HL-60 (cell line): ENCODE measurements at regions not wholly inside any gene's neighbourhood (a gene's known extent, or its start where the extent isn't known, plus 50 kb on each side); places are given as distances from the start of the nearest gene placed in this dataset.

ENCODE experiments used
- DNase-seq, 2 experiments: peaks; one replicate each; pipeline ENCODE4 v3.0.0-alpha.2; 2010 to 2020; ENCODE audit warnings: low read depth in 1 of 2, low spot score in 1 of 2
- H3K27ac ChIP-seq: fragments of 250-450 bp; sonication (Bioruptor Pico); replicated peaks from 2 replicates; pipeline ENCODE4 v1.5.1; 2020; ENCODE audit warnings: mild to moderate bottlenecking, moderate library complexity
- H3K27me3 ChIP-seq: fragments of 250-450 bp; sonication (Bioruptor Pico); 2 replicates; pipeline ENCODE4 v1.5.1; 2021; ENCODE audit warnings: mild to moderate bottlenecking, moderate library complexity; ENCODE audit not compliant: insufficient read depth, poor library complexity, severe bottlenecking
- H3K4me3 ChIP-seq: replicated peaks from 2 replicates; pipeline ENCODE4 v1.5.1; 2011; ENCODE audit warnings: mild to moderate bottlenecking, control low read depth, low read length; ENCODE audit not compliant: insufficient read depth
- CTCF ChIP-seq: IDR thresholded peaks from one replicate; pipeline ENCODE4 v1.5.1; 2011; ENCODE audit warnings: low read length, control low read depth, inconsistent platforms; ENCODE audit not compliant: insufficient read depth
- GABPA ChIP-seq: IDR thresholded peaks from 2 replicates; pipeline ENCODE4 v1.6.1; 2012; ENCODE audit warnings: low read depth
- POLR2AphosphoS5 ChIP-seq: IDR thresholded peaks from 2 replicates; pipeline ENCODE4 v1.6.1; 2012; ENCODE audit warnings: low read depth
- SPI1 ChIP-seq: IDR thresholded peaks from 2 replicates; pipeline ENCODE4 v1.6.1; 2012; ENCODE audit warnings: low read depth, mild to moderate bottlenecking, borderline replicate concordance
- TF ChIP-seq, protein P1 (sequence below): IDR thresholded peaks from 2 replicates; pipeline ENCODE4 v1.6.1; 2012; ENCODE audit warnings: low read depth; ENCODE audit not compliant: insufficient replicate concordance

GRCh38 chr2:106618614-106619013 is 131.4 kb downstream of the CD8B2 start:
- Histone ChIP-seq H3K4me3 (no peak overlapping the region), H3K27me3 (no peaks in the 10 kb centered on the region), H3K27ac (no peak overlapping the region)
- DNase-seq = no peak
- TF ChIP-seq CTCF (no peak), GABPA (no peak), SPI1 (no peak), POLR2AphosphoS5 (no peak)
- TF ChIP-seq, protein P1, sequence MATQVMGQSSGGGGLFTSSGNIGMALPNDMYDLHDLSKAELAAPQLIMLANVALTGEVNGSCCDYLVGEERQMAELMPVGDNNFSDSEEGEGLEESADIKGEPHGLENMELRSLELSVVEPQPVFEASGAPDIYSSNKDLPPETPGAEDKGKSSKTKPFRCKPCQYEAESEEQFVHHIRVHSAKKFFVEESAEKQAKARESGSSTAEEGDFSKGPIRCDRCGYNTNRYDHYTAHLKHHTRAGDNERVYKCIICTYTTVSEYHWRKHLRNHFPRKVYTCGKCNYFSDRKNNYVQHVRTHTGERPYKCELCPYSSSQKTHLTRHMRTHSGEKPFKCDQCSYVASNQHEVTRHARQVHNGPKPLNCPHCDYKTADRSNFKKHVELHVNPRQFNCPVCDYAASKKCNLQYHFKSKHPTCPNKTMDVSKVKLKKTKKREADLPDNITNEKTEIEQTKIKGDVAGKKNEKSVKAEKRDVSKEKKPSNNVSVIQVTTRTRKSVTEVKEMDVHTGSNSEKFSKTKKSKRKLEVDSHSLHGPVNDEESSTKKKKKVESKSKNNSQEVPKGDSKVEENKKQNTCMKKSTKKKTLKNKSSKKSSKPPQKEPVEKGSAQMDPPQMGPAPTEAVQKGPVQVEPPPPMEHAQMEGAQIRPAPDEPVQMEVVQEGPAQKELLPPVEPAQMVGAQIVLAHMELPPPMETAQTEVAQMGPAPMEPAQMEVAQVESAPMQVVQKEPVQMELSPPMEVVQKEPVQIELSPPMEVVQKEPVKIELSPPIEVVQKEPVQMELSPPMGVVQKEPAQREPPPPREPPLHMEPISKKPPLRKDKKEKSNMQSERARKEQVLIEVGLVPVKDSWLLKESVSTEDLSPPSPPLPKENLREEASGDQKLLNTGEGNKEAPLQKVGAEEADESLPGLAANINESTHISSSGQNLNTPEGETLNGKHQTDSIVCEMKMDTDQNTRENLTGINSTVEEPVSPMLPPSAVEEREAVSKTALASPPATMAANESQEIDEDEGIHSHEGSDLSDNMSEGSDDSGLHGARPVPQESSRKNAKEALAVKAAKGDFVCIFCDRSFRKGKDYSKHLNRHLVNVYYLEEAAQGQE = no peak

GRCh38 chr2:106623456-106623855 is 136.3 kb downstream of the CD8B2 start:
- no peak overlapping the region for H3K27ac ChIP-seq
- no peak for DNase-seq
- H3K4me3 ChIP-seq = no peak overlapping the region
- TF ChIP-seq GABPA (no peak), POLR2AphosphoS5 (no peak), CTCF (no peak), SPI1 (no peak)
- TF ChIP-seq, protein P1 = no peak
- no peaks in the 10 kb centered on the region for H3K27me3 ChIP-seq

GRCh38 chr2:106624787-106625380 is 137.7 kb downstream of the CD8B2 start:
- H3K4me3 ChIP-seq = no peak overlapping the region
- TF ChIP-seq SPI1 = no peak
- no peak for TF ChIP-seq POLR2AphosphoS5
- TF ChIP-seq, protein P1 = no peak
- no peak for TF ChIP-seq GABPA
- TF ChIP-seq CTCF = no peak
- H3K27me3 ChIP-seq = no peaks in the 10 kb centered on the region
- no peak for DNase-seq
- no peak overlapping the region for H3K27ac ChIP-seq
